GM19324 (cell line): ENCODE measurements at regions not wholly inside any gene's neighbourhood (a gene's known extent, or its start where the extent isn't known, plus 50 kb on each side); places are given as distances from the start of the nearest gene placed in this dataset.
"Not testable (repeated sequence)": the region's sequence is repeated elsewhere in the genome, so short reads cannot be mapped to it uniquely, and the experiment has no call there.

Source experiments
- ATAC-seq: cut with Tn5 transposase; IDR thresholded peaks from one replicate; pipeline ENCODE4 v1.9.1; 2021; ENCODE audit warnings: mild to moderate bottlenecking, moderate library complexity; ENCODE audit not compliant: unreplicated experiment, low FRiP score

GRCh38 chr3:74426571-74426970 lies 187.9 kb downstream of the CNTN3 start:
- no peak for ATAC-seq

- ATAC-seq, result no peak
Measured at GRCh38 chr3:74423867-74424266, 190.6 kb downstream of the CNTN3 start.

- no peak for ATAC-seq
Measured at GRCh38 chr3:74420538-74421124, 193.8 kb downstream of the CNTN3 start.

- ATAC-seq, result no peak
Measured at GRCh38 chr3:74415731-74416130, 198.7 kb downstream of the CNTN3 start.

- no peak for ATAC-seq
Measured at GRCh38 chr3:74413547-74414241, 200.8 kb downstream of the CNTN3 start.

GRCh38 chr3:74410276-74410941 lies 204.1 kb downstream of the CNTN3 start:
- ATAC-seq, result no peak

GRCh38 chr3:74409066-74409465 lies 205.4 kb downstream of the CNTN3 start:
- no peak for ATAC-seq

GRCh38 chr3:74403307-74403706 lies 211.2 kb downstream of the CNTN3 start:
- no peak for ATAC-seq

GRCh38 chr3:74402821-74403220 lies 211.6 kb downstream of the CNTN3 start:
- ATAC-seq, result no peak

- no peak for ATAC-seq
Measured at GRCh38 chr3:74393426-74393825, 221.0 kb downstream of the CNTN3 start.

- ATAC-seq, result no peak
Measured at GRCh38 chr3:74390121-74390877, 224.2 kb downstream of the CNTN3 start.

- no peak for ATAC-seq
Measured at GRCh38 chr3:74387111-74387735, 227.2 kb downstream of the CNTN3 start.

- no peak for ATAC-seq
Measured at GRCh38 chr3:74384159-74384558, 230.3 kb downstream of the CNTN3 start.

- no peak for ATAC-seq
Measured at GRCh38 chr3:74377669-74378068, 236.8 kb downstream of the CNTN3 start.

- not testable (repeated sequence) for ATAC-seq
Measured at GRCh38 chr3:74376323-74376722, 238.1 kb downstream of the CNTN3 start.

GRCh38 chr3:74375653-74376052 lies 238.8 kb downstream of the CNTN3 start:
- ATAC-seq, result no peak

- ATAC-seq, result no peak
Measured at GRCh38 chr3:74372743-74373142, 241.7 kb downstream of the CNTN3 start.

GRCh38 chr3:74370342-74370741 lies 244.1 kb downstream of the CNTN3 start:
- ATAC-seq, result no peak

GRCh38 chr3:74366331-74366730 lies 248.1 kb downstream of the CNTN3 start:
- no peak for ATAC-seq

GRCh38 chr3:74363346-74363745 lies 251.1 kb downstream of the CNTN3 start:
- no peak for ATAC-seq

GRCh38 chr3:74360406-74360805 lies 254.1 kb downstream of the CNTN3 start:
- ATAC-seq, result no peak
